ENCODE measurements at regions not wholly inside any gene's neighbourhood (a gene's known extent, or its start where the extent isn't known, plus 50 kb on each side); places are given as distances from the start of the nearest gene placed in this dataset.
"Not testable (repeated sequence)": the region's sequence is repeated elsewhere in the genome, so short reads cannot be mapped to it uniquely, and the experiment has no call there.

DNA sequence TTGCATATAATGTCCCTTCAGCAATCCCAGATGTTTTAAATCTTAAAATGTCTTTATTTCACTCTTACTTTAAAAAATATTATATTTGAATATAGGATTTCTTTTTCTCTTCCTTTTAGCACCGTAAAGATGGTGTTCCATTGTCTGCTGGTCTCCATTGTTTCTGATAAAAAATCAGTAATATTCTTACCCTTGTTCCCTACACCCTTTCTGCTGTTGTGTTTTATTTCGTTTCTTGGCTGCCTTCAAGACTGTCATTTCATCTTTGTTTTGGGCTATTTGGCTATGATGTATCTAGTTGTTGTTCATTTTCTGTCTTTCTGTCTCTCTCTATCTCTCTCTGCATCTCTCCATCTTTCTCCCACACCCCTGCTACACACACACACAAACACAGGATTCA lies 197.9 kb downstream of the IRX2 start:
- no peaks in the 10 kb centered on the region for H3K4me1 Mint-ChIP-seq
- no peaks in the 10 kb centered on the region for H3K36me3 Mint-ChIP-seq (ENCODE audit: low read depth)
- H3K9me3 Mint-ChIP-seq, result peaks cover 39% of the 10 kb centered on the region
- H3K27ac Mint-ChIP-seq, result no peak overlapping the region
- DNase-seq (no peak), ATAC-seq (no peak)
- no peaks in the 10 kb centered on the region for H3K27me3 Mint-ChIP-seq
- no peak overlapping the region for H3K4me3 Mint-ChIP-seq

DNA sequence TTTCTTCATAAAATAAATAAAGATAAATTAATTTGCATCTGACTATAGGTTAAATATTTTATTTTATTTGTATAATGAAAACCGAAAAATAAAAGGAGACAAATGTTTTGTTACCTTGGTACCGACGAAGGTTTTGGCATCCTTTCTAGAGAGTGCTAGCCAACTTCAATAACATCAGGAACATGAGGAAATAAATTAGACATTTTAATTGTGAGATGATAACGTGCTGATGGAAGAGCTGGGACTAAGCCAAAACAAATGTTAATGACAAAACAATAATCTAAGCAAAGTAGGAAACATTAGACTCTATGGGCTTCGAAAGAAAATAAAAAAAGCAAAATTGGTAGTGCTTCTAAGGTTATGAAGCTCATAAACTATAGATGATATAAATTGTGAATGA lies 201.0 kb downstream of the IRX2 start:
- Mint-ChIP-seq H3K36me3 (ENCODE audit: low read depth) (no peaks in the 10 kb centered on the region), H3K4me1 (no peaks in the 10 kb centered on the region), H3K27ac (no peak overlapping the region), H3K4me3 (no peak overlapping the region), H3K9me3 (peaks cover 32% of the 10 kb centered on the region), H3K27me3 (no peaks in the 10 kb centered on the region)
- ATAC-seq (no peak), DNase-seq (no peak)

DNA sequence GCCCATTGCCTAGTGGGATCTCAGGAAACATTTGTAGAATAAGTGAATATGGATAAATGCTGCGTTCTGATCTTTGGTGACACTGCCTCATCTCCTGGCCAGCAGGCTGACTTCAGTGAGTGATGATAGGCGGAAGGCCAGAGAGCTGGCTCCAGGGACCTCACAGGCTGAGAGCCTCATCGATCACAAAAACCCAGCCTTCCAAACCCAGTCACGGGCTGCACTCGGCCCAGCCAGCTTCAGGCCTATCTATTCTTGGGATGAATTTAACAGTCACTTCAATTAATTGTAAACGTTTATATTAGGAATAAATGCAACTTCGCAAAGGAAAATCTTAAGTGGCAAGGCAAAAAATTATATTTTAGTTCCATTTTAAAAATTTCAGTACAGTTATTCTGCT lies 201.6 kb downstream of the IRX2 start:
- Mint-ChIP-seq H3K36me3 (ENCODE audit: low read depth) (no peaks in the 10 kb centered on the region), H3K9me3 (peaks cover 25% of the 10 kb centered on the region), H3K27me3 (no peaks in the 10 kb centered on the region), H3K4me1 (no peaks in the 10 kb centered on the region), H3K4me3 (no peak overlapping the region), H3K27ac (no peak overlapping the region)
- no peak for ATAC-seq
- DNase-seq, result no peak

DNA sequence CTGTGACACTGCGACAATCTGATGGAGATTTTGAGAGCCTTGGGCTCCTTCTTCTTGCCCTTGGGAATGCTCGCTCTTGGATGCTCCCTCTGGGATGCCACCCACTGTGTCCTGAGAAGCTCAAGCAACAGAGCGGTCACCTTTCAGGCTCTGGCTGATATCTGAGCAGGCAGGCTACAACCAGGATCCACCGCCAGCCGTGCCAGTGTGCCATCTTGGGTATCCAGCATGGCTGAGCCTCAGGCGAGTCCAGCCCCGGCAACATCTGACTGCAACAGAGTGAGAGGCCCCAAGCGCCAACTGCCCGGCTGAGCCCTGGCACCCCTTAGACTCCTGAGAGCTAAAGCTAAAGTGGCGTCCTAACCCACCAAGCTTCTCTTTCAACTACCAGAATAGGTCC lies 202.1 kb downstream of the IRX2 start:
- H3K4me3 Mint-ChIP-seq, result no peak overlapping the region
- DNase-seq, result no peak
- no peaks in the 10 kb centered on the region for H3K36me3 Mint-ChIP-seq (ENCODE audit: low read depth)
- no peak for ATAC-seq
- H3K27ac Mint-ChIP-seq, result no peak overlapping the region
- H3K4me1 Mint-ChIP-seq, result no peaks in the 10 kb centered on the region
- no peaks in the 10 kb centered on the region for H3K27me3 Mint-ChIP-seq
- H3K9me3 Mint-ChIP-seq, result peaks cover 20% of the 10 kb centered on the region

DNA sequence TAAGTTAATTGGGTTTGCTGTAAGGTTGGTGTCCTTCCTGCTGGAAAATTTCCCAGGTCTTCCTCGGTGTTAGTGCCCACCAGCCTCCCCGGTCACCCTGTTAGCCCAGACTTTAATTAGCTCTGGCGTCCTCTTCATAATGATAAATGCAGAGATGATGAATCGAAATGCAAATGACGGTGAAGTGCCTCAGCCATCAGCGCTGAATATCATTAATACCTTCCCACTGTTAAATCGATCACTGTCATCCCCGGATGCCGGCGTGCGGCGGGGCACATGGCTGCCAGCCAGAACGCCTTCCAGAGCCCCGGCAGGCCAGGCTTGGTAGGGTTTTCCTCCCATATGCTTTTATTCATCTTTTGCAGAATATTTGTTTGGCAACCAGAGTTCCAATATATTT lies 204.5 kb downstream of the IRX2 start:
- peaks cover 3% of the 10 kb centered on the region for H3K9me3 Mint-ChIP-seq
- no peak for DNase-seq
- H3K4me3 Mint-ChIP-seq, result no peak overlapping the region
- no peak overlapping the region for H3K27ac Mint-ChIP-seq
- H3K36me3 Mint-ChIP-seq (ENCODE audit: low read depth), result no peaks in the 10 kb centered on the region
- no peaks in the 10 kb centered on the region for H3K4me1 Mint-ChIP-seq
- ATAC-seq, result no peak
- H3K27me3 Mint-ChIP-seq, result no peaks in the 10 kb centered on the region

DNA sequence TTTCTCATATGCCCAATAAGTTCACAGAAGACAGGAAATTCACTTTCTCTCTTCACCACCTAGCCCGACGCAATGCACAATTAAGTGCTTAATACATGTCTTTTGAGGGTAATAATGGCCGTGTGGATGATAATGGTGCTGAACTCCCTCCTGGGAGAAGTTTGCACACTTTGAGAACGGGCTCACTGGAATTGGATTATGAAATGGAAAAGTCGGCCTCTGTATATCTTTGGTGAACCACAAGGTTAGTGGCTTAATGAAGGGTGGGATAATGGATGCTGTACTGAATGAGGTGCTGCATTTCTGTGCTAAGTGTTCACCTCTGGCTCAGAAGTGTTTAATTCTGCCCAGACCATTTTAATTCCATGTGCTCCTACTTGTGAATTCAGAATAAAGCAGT lies 207.5 kb downstream of the IRX2 start:
- Mint-ChIP-seq H3K4me1 (no peaks in the 10 kb centered on the region), H3K4me3 (no peak overlapping the region), H3K27me3 (no peaks in the 10 kb centered on the region), H3K9me3 (peaks cover 13% of the 10 kb centered on the region), H3K36me3 (ENCODE audit: low read depth) (no peaks in the 10 kb centered on the region), H3K27ac (no peak overlapping the region)
- DNase-seq (no peak), ATAC-seq (no peak)

DNA sequence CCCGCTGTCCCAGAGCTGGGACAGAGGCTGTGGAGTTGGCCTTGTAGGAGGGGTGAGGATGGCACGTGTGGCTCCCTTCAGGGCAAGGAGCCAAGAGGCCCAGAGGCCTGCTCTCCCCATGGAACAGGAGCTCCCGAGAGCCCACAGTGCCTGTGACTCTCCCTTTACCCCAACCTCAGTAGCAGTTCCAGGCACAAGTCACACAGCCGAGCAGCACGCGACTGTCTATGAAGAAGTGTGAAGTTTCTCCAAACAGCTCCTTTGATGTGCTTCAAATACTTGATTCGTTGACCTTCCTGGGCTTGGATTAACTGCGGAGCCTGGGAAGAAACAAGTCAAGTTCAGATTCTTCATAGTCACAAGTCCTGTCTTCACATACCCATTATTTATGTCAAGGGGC lies 208.7 kb downstream of the IRX2 start:
- Mint-ChIP-seq H3K9me3 (peaks cover 13% of the 10 kb centered on the region), H3K4me1 (no peaks in the 10 kb centered on the region), H3K4me3 (no peak overlapping the region), H3K27ac (no peak overlapping the region), H3K36me3 (ENCODE audit: low read depth) (no peaks in the 10 kb centered on the region), H3K27me3 (no peaks in the 10 kb centered on the region)
- DNase-seq (no peak), ATAC-seq (no peak)

DNA sequence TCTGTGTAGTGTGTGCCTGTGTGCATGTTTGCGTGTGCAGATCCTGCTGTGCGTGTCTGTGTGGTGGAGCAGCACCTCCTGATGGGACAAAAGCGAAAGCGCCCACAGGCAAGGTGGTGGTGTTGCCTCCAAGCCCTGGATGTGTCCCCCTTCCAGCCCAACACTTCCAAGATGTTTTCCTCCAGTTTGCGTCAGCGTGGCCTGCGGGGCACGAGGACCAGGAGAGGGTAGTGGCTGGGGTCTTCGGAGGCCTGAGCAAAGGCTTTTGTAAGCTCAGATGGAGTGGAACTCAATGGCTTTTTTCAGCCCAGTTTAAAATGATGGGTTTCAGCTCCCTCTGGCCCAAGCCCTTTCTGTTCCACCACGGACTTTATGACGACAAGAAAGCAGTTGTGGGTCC lies 209.5 kb downstream of the IRX2 start:
- Mint-ChIP-seq H3K4me3 (no peak overlapping the region), H3K27ac (no peak overlapping the region), H3K27me3 (no peaks in the 10 kb centered on the region), H3K36me3 (ENCODE audit: low read depth) (no peaks in the 10 kb centered on the region), H3K4me1 (no peaks in the 10 kb centered on the region), H3K9me3 (peaks cover 13% of the 10 kb centered on the region)
- DNase-seq, result no peak
- no peak for ATAC-seq

DNA sequence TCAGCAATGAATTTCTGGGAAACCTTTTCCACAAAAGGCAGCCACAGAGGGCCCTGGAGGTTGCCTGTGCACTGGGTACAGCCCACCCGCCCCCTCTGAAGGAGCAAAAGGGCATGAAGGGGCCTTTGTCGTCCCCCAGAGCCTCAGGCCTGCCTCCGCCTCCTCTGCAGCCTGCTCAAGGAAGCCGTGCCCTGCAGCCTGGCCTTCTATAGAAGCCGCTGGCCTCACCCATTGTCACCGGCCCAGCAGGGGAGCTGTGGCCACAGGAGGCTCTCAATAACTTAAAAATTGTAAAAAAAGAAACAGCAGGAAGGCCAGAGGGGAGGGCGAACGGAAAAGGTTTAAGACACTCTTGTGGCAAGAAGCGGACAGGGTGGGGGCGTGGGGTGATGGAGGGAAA lies 213.3 kb downstream of the IRX2 start:
- Mint-ChIP-seq H3K27ac (no peak overlapping the region), H3K27me3 (no peaks in the 10 kb centered on the region), H3K4me3 (no peak overlapping the region), H3K4me1 (no peaks in the 10 kb centered on the region), H3K36me3 (ENCODE audit: low read depth) (no peaks in the 10 kb centered on the region), H3K9me3 (peaks cover 13% of the 10 kb centered on the region)
- ATAC-seq (no peak), DNase-seq (no peak)

DNA sequence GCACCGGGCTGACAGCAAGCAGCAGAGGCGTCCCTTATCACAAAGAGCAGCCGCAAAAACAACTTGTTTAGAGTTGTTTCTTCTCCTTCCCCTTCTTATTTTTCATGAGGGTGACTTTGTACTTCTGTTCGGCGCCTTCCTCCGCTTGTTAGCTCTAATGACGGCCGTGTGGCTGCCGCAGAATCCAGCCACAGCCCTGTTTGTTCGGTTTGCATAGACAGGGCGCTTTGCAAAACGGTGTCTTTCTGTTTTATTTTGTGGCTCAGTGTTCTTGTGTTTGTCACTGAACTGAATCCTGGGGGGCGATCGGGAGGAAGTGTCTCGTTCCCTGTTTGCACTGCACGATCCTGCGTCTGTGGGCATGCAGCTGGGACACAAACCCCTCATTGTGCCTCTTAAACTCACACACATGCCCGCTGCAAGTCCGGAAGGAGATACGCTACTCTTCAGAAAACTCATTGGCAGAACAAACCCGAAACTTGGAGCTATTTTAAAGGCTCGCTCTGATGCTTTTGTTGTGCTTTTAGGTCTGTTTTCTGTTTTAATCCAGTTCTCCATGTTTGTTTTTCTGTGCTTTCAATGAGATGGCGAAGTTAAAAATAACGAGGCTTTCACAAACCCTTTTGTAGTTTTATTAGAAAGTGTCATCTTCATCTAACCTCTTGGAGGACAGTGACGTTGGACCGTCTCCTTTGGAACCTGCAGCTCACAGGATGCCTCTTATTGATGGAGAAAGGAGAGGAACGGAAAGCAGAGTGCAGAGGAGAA lies 213.9 kb downstream of the IRX2 start:
- DNase-seq (no peak), ATAC-seq (no peak)
- Mint-ChIP-seq H3K36me3 (ENCODE audit: low read depth) (no peaks in the 10 kb centered on the region), H3K4me3 (no peak overlapping the region), H3K27me3 (no peaks in the 10 kb centered on the region), H3K9me3 (peaks cover 13% of the 10 kb centered on the region), H3K27ac (no peak overlapping the region), H3K4me1 (no peaks in the 10 kb centered on the region)

DNA sequence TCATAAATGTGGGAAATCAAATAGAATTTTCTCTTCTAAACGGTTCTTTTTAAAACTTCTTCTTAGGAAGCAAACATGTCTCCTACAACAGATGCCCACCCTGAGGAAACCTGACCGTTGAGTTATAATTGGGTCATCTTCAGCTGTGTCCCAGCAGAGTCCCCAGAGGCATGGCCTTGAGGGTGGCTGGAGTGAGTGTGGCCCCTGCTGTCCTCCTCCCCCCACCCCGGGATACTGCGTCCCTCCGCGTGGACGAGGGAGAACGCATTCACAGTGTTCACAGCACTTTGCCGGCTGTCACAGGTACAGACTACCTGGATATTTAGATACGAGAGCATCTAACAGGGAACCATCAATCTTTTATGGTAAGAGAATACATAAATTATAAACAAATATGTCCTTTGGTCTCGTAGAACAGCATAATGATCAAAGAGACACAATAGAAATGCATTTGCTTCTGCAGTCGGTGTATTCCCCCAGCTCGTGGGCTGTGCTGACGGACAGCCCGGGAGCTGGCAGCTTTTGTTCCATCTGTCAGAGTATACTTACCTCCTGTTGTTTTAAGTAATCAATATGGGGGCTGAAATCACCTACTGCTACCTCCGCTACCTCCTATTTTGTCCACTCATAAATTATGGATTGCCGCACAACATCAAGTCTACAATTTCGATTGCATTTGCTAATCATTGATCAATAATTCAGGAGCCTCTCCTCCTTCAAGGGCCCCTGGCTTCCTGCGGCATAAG lies 214.7 kb downstream of the IRX2 start:
- H3K4me3 Mint-ChIP-seq, result no peak overlapping the region
- ATAC-seq (no peak), DNase-seq (no peak)
- no peaks in the 10 kb centered on the region for H3K27me3 Mint-ChIP-seq
- no peak overlapping the region for H3K27ac Mint-ChIP-seq
- no peaks in the 10 kb centered on the region for H3K36me3 Mint-ChIP-seq (ENCODE audit: low read depth)
- H3K4me1 Mint-ChIP-seq, result no peaks in the 10 kb centered on the region
- H3K9me3 Mint-ChIP-seq, result peaks cover 13% of the 10 kb centered on the region

DNA sequence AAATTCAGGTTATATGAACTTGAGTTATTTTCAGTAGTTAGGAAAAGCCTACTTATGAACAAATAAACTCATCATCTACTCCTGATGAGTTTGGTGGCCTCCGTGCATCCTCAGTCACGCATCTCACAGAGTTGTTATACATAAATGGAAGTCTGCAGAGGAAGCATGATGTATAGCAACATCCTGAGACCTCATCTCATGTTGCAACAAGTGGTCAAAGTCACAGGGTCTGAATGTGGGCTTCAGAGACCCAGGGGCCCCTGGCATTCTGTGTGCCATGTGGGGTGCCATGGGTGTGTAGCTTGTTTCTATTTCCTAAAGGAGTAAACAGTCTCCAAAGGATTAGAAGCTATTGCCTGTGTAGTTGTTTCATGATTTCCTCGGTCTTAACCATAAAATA lies 216.5 kb downstream of the IRX2 start:
- H3K27ac Mint-ChIP-seq, result no peak overlapping the region
- ATAC-seq (no peak), DNase-seq (no peak)
- H3K9me3 Mint-ChIP-seq, result peaks cover 8% of the 10 kb centered on the region
- H3K27me3 Mint-ChIP-seq, result no peaks in the 10 kb centered on the region
- no peaks in the 10 kb centered on the region for H3K36me3 Mint-ChIP-seq (ENCODE audit: low read depth)
- no peaks in the 10 kb centered on the region for H3K4me1 Mint-ChIP-seq
- H3K4me3 Mint-ChIP-seq, result no peak overlapping the region

DNA sequence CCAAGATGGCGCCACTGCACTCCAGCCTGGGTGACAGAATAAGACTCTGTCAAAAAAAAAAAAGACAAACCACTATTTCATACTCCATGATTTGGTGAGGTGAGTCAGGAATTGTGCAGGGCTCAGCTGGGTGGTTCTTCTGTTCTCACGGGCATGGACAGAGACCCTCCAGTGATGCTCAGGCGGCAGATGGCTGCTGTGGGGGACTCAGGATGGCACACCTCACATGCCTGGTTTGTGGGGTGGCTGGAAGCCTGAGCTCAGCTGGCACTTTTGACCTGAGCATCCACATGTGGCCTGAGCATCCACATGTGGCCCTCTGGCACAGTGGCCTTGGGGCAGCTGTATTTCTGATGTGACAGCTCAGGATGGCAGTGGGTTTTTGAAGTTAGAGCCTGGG lies 217.2 kb downstream of the IRX2 start:
- Mint-ChIP-seq H3K4me3 (no peak overlapping the region), H3K27me3 (no peaks in the 10 kb centered on the region), H3K27ac (no peak overlapping the region), H3K4me1 (no peaks in the 10 kb centered on the region), H3K9me3 (peaks cover under 1% of the 10 kb centered on the region), H3K36me3 (ENCODE audit: low read depth) (no peaks in the 10 kb centered on the region)
- DNase-seq, result no peak
- ATAC-seq, result no peak

DNA sequence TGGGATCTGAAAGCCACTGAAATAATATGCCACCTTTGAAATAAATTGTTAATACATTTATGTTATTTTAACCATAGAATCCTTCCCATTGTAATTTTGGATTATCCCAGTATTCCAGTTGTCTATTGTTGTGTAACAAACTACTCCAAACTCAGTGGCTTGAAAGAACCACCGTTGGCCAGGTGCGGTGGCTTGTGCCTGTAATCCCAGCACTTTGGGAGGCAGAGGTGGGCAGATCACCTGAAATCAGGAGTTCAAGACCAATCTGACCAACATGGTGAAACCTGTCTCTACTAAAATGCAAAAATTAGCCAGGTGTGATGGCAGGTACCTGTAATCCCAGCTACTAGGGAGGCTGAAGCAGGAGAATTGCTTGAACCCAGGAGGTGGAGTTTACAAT lies 217.6 kb downstream of the IRX2 start:
- not testable (repeated sequence) for H3K4me1 Mint-ChIP-seq; DNase-seq; H3K27ac Mint-ChIP-seq; H3K4me3 Mint-ChIP-seq; H3K36me3 Mint-ChIP-seq (ENCODE audit: low read depth); ATAC-seq; H3K27me3 Mint-ChIP-seq; H3K9me3 Mint-ChIP-seq

DNA sequence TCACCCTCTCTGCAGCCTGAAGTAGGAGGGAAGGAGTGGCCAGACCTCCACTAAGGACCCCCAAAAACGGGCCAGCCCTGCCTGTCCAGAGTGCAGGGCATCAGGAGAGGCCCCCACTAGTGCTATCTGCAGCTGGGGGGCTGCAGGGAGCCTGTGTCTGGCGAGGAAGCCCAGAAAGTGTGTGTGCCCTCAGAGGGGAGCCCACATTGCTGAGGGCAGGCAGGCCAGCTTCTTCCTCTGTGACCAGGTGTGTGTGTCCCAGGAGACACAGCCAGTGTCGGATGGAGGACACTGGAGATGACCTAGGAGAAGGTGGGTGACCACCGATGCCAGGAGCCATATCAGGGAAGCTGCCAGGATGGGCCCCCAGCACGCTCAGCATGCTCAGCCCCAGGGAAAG lies 218.7 kb downstream of the IRX2 start:
- no peaks in the 10 kb centered on the region for H3K9me3 Mint-ChIP-seq
- H3K27me3 Mint-ChIP-seq, result no peaks in the 10 kb centered on the region
- H3K36me3 Mint-ChIP-seq (ENCODE audit: low read depth), result no peaks in the 10 kb centered on the region
- H3K4me1 Mint-ChIP-seq, result no peaks in the 10 kb centered on the region
- no peak overlapping the region for H3K27ac Mint-ChIP-seq
- DNase-seq, result no peak
- no peak overlapping the region for H3K4me3 Mint-ChIP-seq
- ATAC-seq, result no peak
